Thoracic aorta (tissue), 2 donors: ENCODE measurements at regions not wholly inside any gene's neighbourhood (a gene's known extent, or its start where the extent isn't known, plus 50 kb on each side); places are given as distances from the start of the nearest gene placed in this dataset.

Source experiments
- ATAC-seq: fragments of 150-250 bp; one replicate; pipeline ENCODE4 v1.8.0; 2017; ENCODE audit warnings: low read depth; ENCODE audit not compliant: insufficient number of reproducible peaks, low FRiP score
- DNase-seq: peaks from one replicate; pipeline ENCODE4 v3.0.0-alpha.2; 2020; ENCODE audit warnings: low spot score
- H3K27ac ChIP-seq, 2 donors: fragments of 200-600 bp; sonication (generic); 1 replicate in 1 of 2; 2 replicates in 1 of 2; pipeline ENCODE4 v1.5.1; 2016; ENCODE audit warnings: mild to moderate bottlenecking in 2 of 2, moderate library complexity in 2 of 2
- H3K27me3 ChIP-seq: fragments of 200-600 bp; sonication (generic); replicated peaks from 2 replicates; pipeline ENCODE4 v1.6.0; 2016; ENCODE audit warnings: mild to moderate bottlenecking; ENCODE audit not compliant: insufficient read depth
- H3K36me3 ChIP-seq: fragments of 200-600 bp; sonication (generic); one replicate; pipeline ENCODE4 v1.5.1; 2016
- H3K4me1 ChIP-seq, 2 donors: fragments of 200-600 bp; sonication (generic); 1 replicate in 1 of 2; 2 replicates in 1 of 2; pipeline versions ENCODE4 v1.5.1 to v1.6.0; 2016; ENCODE audit warnings: low read depth in 2 of 2, mild to moderate bottlenecking in 1 of 2; ENCODE audit not compliant: control insufficient read depth in 1 of 2
- H3K4me3 ChIP-seq: fragments of 200-600 bp; sonication (generic); 2 replicates; pipeline ENCODE4 v1.5.1; 2016; ENCODE audit warnings: mild to moderate bottlenecking
- H3K9me3 ChIP-seq: fragments of 200-600 bp; sonication (generic); 2 replicates; pipeline ENCODE4 v1.5.1; 2016
- TF ChIP-seq, protein P1 (sequence below): fragments of 200-600 bp; sonication (generic); IDR thresholded peaks from one replicate; pipeline ENCODE4 v1.5.1; 2019; ENCODE audit warnings: antibody characterized with exemption

DNA sequence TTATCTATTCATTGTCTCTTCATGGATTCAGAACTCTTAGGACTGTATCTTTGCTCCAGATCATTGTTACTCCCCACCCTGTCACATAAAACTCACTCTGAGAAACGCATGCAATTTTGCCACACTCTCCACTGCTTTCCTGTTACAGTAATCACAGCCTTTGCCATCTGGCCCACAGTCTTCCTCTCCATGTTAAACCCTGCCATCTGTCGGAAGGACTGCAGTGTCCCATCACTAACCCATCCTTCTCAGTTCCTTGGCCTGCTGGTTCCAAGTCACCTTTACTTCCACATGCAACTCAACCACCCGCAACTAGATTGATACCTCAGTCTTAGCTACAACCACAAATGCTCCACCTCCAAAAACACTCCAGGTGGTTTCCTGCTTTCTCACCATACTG, 308.7 kb upstream of the FAM241A start:
- Histone ChIP-seq H3K27me3 (no peaks in the 10 kb centered on the region), H3K27ac (no peak overlapping the region), H3K4me1 (no peaks in the 10 kb centered on the region), H3K9me3 (no peaks in the 10 kb centered on the region), H3K4me3 (no peak overlapping the region), H3K36me3 (no peaks in the 10 kb centered on the region)
- ATAC-seq: no peak
- DNase-seq: no peak
- TF ChIP-seq, protein P1, sequence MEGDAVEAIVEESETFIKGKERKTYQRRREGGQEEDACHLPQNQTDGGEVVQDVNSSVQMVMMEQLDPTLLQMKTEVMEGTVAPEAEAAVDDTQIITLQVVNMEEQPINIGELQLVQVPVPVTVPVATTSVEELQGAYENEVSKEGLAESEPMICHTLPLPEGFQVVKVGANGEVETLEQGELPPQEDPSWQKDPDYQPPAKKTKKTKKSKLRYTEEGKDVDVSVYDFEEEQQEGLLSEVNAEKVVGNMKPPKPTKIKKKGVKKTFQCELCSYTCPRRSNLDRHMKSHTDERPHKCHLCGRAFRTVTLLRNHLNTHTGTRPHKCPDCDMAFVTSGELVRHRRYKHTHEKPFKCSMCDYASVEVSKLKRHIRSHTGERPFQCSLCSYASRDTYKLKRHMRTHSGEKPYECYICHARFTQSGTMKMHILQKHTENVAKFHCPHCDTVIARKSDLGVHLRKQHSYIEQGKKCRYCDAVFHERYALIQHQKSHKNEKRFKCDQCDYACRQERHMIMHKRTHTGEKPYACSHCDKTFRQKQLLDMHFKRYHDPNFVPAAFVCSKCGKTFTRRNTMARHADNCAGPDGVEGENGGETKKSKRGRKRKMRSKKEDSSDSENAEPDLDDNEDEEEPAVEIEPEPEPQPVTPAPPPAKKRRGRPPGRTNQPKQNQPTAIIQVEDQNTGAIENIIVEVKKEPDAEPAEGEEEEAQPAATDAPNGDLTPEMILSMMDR: no peak

DNA sequence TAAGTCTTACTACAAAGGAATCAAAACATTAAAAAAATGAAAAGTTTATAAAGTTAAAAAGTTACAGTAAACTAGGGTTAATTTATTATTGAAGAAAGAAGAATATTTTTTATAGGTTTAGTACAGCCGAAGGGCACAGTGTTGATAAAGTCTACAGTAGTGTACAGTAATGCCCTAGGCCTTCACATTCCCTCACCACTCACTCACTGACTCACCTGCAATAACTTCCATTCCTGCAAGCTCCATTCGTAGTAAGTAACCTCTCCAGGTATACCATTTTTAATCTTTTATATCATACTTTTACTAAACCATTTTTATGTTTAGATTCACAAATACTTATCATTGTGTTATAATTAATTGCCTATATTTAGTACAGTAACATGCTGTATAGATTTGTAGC, 307.5 kb upstream of the FAM241A start:
- ATAC-seq: no peak
- no peak for DNase-seq
- Histone ChIP-seq H3K4me1 (no peaks in the 10 kb centered on the region), H3K27ac (no peak overlapping the region), H3K9me3 (no peaks in the 10 kb centered on the region), H3K36me3 (no peaks in the 10 kb centered on the region), H3K4me3 (no peak overlapping the region), H3K27me3 (no peaks in the 10 kb centered on the region)
- TF ChIP-seq, protein P1: no peak

DNA sequence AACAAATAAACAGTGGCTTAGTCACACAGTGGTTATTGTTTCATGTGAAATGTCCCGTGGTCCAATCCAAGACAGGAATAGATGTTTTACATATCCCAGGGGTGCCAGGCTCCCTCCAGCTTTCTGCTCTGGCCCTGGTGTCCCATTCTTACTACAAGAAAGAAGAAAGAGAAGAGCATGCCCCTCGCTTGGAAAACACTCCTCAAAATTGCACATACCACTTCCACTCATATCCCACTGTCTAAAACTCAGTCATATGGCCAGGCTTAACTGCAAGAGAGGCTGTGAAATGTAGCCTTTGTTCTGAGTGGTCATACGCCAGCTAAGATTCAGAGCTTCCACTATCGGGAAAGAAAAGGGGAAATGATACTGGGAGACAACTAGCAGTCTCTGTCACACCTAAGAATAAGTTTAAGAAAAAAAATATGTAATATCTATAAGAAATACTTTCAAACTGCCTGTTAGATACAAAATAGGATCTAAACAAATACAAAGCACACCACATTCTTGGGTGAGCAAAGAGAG, 306.8 kb upstream of the FAM241A start:
- Histone ChIP-seq H3K9me3 (no peaks in the 10 kb centered on the region), H3K4me1 (no peaks in the 10 kb centered on the region), H3K4me3 (no peak overlapping the region), H3K27ac (no peak overlapping the region), H3K36me3 (no peaks in the 10 kb centered on the region), H3K27me3 (no peaks in the 10 kb centered on the region)
- TF ChIP-seq, protein P1: no peak
- DNase-seq (no peak), ATAC-seq (no peak)

DNA sequence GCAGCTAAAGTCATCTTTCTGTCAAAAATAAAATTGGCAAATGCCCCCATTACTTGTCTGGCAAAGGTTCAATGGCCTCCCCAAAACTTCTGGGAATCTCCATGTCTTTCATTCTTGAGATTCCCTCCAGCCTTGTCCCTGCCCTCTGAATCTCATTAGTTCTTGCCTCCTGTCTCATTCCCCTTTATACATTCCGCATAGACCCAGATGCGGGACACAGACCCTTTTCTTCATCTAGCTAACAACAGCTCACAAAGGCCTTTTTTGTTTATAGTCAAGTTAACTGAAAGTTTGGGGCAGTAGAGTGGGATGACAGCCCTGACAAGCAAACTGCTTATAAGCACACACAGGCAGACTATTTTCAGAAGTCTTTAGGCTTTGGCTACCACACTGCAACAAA, 306.1 kb upstream of the FAM241A start:
- DNase-seq (no peak), ATAC-seq (no peak)
- H3K4me1 ChIP-seq: no peaks in the 10 kb centered on the region
- no peaks in the 10 kb centered on the region for H3K27me3 ChIP-seq
- TF ChIP-seq, protein P1: no peak
- H3K9me3 ChIP-seq: no peaks in the 10 kb centered on the region
- no peak overlapping the region for H3K27ac ChIP-seq
- no peaks in the 10 kb centered on the region for H3K36me3 ChIP-seq
- H3K4me3 ChIP-seq: no peak overlapping the region

DNA sequence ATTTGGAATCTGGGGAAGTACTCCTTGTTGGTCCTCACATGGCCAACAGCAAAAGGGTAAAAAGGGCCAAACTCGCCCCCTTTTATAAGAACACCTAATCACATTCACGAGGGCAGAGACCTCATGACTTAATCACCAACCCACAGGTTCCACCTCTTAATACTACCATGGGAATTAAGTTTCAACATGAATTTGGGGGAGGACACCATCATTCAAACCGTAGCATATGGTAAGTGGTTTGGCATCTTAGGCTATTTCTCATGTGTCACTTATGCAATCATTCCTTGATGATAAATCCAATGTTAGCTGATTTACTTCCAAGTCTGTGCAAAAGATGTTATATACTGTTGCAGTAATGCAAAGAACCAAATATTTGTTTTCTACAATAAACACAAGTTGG, 302.9 kb upstream of the FAM241A start:
- Histone ChIP-seq H3K27ac (no peak overlapping the region), H3K4me1 (no peaks in the 10 kb centered on the region), H3K36me3 (no peaks in the 10 kb centered on the region), H3K4me3 (no peak overlapping the region), H3K27me3 (no peaks in the 10 kb centered on the region), H3K9me3 (no peaks in the 10 kb centered on the region)
- no peak for ATAC-seq
- no peak for DNase-seq
- TF ChIP-seq, protein P1: no peak
